AG08396 (cell line): ENCODE measurements at regions not wholly inside any gene's neighbourhood (a gene's known extent, or its start where the extent isn't known, plus 50 kb on each side); places are given as distances from the start of the nearest gene placed in this dataset.

Source experiments
- DNase-seq: peaks from one replicate; pipeline ENCODE4 v3.0.0; 2012; ENCODE audit warnings: low spot score, mixed read lengths

GRCh38 chr18:75801178-75801577 lies 373.7 kb upstream of the SMIM21 start:
- DNase-seq: no peak

- no peak for DNase-seq
These were observed 372.8 kb upstream of the SMIM21 start for GRCh38 chr18:75800331-75800648.

GRCh38 chr18:75799449-75800330 lies 372.2 kb upstream of the SMIM21 start:
- DNase-seq: no peak

- DNase-seq: no peak
These were observed 369.5 kb upstream of the SMIM21 start for GRCh38 chr18:75797046-75797445.

GRCh38 chr18:75790796-75791195 lies 363.3 kb upstream of the SMIM21 start:
- DNase-seq: no peak

GRCh38 chr18:75790111-75790510 lies 362.6 kb upstream of the SMIM21 start:
- DNase-seq: no peak

- no peak for DNase-seq
These were observed 358.3 kb upstream of the SMIM21 start for GRCh38 chr18:75785834-75786233.

GRCh38 chr18:75785206-75785605 lies 357.7 kb upstream of the SMIM21 start:
- DNase-seq: no peak

GRCh38 chr18:75784390-75784789 lies 356.9 kb upstream of the SMIM21 start:
- no peak for DNase-seq

GRCh38 chr18:75783566-75784281 lies 356.2 kb upstream of the SMIM21 start:
- DNase-seq: no peak

GRCh38 chr18:75782826-75783225 lies 355.3 kb upstream of the SMIM21 start:
- DNase-seq: no peak

GRCh38 chr18:75782204-75782603 lies 354.7 kb upstream of the SMIM21 start:
- no peak for DNase-seq

- DNase-seq: no peak
These were observed 352.4 kb upstream of the SMIM21 start for GRCh38 chr18:75779910-75780309.

GRCh38 chr18:75779450-75779849 lies 351.9 kb upstream of the SMIM21 start:
- DNase-seq: no peak

- no peak for DNase-seq
These were observed 350.1 kb upstream of the SMIM21 start for GRCh38 chr18:75777630-75778029.

GRCh38 chr18:75775121-75775520 lies 347.6 kb upstream of the SMIM21 start:
- DNase-seq: no peak

GRCh38 chr18:75773618-75774017 lies 346.1 kb upstream of the SMIM21 start:
- DNase-seq: no peak

GRCh38 chr18:75762758-75763157 lies 335.3 kb upstream of the SMIM21 start:
- DNase-seq: no peak

GRCh38 chr18:75760208-75760607 lies 332.7 kb upstream of the SMIM21 start:
- no peak for DNase-seq

- DNase-seq: no peak
These were observed 330.4 kb upstream of the SMIM21 start for GRCh38 chr18:75757951-75758350.

GRCh38 chr18:75754433-75754832 lies 326.9 kb upstream of the SMIM21 start:
- DNase-seq: no peak

- DNase-seq: no peak
These were observed 326.2 kb upstream of the SMIM21 start for GRCh38 chr18:75753753-75754152.

GRCh38 chr18:75752740-75753263 lies 325.3 kb upstream of the SMIM21 start:
- DNase-seq: no peak
